Stimulated activated CD4-positive, alpha-beta T cell treated with anti-CD3 and anti-CD28 coated beads, Interleukin-15, amount 100 ng/mL, for 1 hour (primary cell): ENCODE measurements at regions not wholly inside any gene's neighbourhood (a gene's known extent, or its start where the extent isn't known, plus 50 kb on each side); places are given as distances from the start of the nearest gene placed in this dataset.
"Not testable (repeated sequence)": the region's sequence is repeated elsewhere in the genome, so short reads cannot be mapped to it uniquely, and the experiment has no call there.

Experiments used
- DNase-seq, 2 donors: peaks; one replicate each; pipeline ENCODE4 v3.0.0-alpha.2; 2020; ENCODE audit warnings: low read depth in 1 of 2, low spot score in 1 of 2

DNA sequence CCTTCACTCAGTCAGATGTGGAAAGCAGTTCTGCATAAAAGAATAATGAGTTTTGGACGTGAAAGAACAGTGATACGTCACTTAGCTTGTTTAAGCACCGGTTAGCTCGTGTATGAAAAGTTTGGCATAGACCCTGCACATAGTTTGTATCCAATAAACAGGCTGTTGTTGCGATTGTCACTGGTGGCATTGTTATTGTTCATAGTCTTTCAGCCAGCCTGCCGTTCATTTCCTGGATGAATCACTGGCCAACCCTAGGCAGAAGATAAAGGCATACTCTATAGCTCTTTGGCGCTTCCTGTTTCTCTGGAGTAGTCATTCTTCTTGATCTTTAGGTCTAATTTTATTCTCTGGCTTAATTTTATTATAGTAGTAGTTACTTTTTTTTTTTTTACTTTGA lies 57.8 kb upstream of the ANKRD30A start:
- no peak for DNase-seq

DNA sequence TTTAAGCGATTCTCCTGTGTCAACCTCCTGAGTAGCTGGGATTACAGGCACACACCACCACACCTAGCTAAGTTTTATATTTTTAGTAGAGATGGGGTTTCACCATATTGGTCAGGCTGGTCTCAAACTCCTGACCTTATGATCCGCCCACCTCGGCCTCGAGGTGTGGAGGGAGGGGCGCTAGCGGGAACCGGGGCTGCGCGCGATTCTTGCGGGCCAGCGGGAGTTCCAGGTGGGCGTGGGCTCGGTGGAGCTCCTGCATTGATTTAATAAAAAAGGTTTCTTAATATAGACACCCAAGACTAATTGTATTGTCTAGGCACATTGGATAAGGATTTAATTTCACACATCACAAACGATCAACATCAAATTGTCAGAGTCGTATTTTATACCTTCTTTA lies 63.1 kb upstream of the ANKRD30A start:
- not testable (repeated sequence) for DNase-seq

DNA sequence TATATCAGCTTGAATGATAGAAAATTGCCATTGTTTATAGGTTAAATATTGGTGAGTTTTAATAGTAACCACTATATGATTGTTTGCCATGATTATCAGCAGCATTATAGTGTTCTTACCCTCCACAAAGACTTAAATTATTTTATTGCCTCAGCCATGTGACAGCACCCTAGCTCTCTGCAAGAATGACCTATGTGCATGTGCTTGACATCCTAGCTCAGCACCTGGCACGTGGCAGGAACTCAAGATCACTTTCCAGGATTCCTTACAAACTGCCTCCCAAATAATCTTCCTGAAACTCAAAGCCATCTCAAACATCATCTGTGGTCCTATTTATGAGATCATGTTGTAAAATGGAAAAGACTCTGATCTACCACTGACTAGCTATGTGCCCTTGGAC lies 68.1 kb upstream of the ANKRD30A start:
- DNase-seq = no peak

DNA sequence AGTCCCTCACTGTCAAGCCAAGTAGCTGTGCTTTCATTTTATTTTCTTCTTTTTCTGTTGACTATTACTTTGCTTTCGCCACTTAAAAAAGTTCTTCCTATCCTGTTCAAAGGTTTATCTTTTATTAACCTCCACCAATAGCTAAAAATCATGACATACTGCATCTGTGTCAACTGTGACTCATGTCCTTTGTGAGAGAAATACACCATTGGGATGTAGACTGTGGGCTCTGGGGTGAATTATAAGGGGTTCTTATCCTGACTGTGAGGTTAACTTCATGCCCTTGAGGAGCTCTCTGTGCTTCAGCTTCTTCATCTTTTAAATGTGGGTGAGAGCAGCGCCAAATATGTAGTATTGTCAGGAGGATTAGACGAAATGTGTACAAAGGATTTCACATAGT lies 71.9 kb upstream of the ANKRD30A start:
- no peak for DNase-seq

DNA sequence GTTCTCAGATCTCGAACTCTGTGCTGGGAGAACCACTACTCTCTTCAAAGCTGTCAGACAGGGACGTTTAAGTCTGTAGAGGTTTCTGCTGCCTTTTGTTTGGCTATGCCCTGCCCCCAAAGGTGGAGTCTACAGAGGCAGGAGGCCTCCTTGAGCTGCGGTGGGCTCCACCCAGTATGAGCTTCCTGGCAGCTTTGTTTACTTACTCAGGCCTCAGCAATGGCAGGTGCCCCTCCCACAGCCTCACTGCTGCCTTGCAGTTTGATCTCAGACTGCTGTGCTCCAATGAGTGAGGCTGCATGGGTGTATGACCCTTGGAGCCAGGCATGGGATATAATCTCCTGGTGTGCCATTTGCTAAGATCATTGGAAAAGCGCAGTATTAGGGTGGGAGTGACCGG lies 75.4 kb upstream of the ANKRD30A start:
- DNase-seq = not testable (repeated sequence)

- DNase-seq = not testable (repeated sequence)
These were observed 81.1 kb upstream of the ANKRD30A start for GRCh38 chr10:37044319-37044718.

GRCh38 chr10:37035853-37036252 lies 89.5 kb upstream of the ANKRD30A start:
- DNase-seq = no peak

DNA sequence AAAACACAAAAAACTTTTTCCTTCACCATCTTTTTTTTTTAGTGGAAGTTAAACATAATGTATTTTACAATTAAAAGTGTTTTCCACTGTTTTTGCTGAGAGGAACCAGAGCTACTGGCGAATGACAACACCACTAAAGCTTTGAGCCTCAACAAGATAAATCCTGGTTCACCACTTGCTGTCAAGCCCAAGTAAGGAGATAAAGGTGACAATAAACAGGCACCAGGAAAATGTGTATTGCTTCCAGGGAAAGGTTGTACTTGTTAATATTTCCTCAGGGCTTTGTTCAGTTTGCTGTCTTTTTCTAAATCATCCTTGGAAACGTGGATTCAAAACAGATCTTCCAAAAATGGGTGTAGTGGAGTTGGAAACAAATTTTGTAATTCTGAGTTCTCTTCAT lies 109.9 kb upstream of the ANKRD30A start:
- no peak for DNase-seq

GRCh38 chr10:37010741-37011140 lies 114.7 kb upstream of the ANKRD30A start:
- DNase-seq = no peak

DNA sequence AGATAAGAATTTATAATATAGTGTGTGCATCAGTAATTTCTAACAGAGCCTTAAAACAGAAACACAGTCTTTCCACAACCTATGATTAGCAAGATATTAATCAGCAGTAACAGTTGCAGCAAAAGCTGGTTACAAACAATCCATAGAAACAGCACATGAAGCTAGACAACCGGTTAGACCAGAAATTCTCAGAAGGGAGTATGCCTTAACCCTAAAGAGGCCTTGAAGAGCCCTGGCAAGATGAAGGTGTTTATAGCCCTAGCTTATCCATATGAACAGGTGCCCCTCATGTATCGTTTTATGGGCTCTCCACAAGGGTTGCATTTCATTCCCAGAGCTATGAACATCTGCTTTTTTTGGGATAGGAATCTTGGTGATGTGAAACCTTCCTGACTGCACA lies 117.1 kb upstream of the ANKRD30A start:
- DNase-seq = not testable (repeated sequence)

DNA sequence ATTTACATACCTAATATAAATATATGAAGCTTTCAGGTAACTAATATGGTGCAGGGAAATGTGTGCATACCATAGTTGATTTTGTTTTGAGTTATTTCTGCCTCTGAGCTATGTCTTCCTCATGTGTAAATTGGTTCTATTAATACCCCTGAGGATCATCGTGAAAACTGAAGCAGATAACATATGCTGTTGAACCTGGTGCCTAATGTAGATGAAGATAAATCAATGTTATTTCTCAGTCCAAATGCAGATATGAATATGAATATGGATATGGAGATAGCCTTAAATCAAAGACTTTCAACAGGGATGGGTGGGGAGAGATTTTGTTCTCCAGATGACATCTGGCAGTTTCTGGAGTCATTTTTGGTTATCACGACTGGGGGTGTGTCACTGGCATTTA lies 122.3 kb upstream of the ANKRD30A start:
- DNase-seq = no peak

- not testable (repeated sequence) for DNase-seq
These were observed 129.6 kb upstream of the ANKRD30A start for GRCh38 chr10:36995806-36996205.

GRCh38 chr10:36994886-36995285 lies 130.5 kb upstream of the ANKRD30A start:
- no peak for DNase-seq

GRCh38 chr10:36989233-36989632 lies 136.2 kb upstream of the ANKRD30A start:
- no peak for DNase-seq

- no peak for DNase-seq
These were observed 178.8 kb upstream of the ANKRD30A start for GRCh38 chr10:36946598-36946997.

GRCh38 chr10:36943544-36943943 lies 181.9 kb upstream of the ANKRD30A start:
- no peak for DNase-seq

GRCh38 chr10:36942616-36943015 lies 182.8 kb upstream of the ANKRD30A start:
- no peak for DNase-seq

DNA sequence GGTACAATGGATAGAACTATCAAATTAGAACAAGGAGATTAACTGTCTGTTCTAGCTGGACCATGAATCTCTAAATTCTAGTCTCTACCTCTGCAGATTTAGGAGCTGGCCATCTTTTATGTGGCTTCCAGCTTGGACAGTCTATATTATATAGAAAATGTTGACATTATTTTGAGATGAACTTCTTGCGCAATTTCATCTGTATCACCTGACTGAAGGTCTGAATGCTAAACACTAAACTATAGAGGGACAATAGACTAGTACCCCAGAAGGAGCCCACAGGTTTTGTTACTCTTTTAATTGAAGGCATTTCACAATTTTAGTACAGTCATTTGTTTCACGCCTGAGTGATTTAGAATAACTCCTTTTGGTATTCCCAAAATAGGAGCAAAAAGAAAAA lies 222.4 kb upstream of the ANKRD30A start:
- DNase-seq = no peak

DNA sequence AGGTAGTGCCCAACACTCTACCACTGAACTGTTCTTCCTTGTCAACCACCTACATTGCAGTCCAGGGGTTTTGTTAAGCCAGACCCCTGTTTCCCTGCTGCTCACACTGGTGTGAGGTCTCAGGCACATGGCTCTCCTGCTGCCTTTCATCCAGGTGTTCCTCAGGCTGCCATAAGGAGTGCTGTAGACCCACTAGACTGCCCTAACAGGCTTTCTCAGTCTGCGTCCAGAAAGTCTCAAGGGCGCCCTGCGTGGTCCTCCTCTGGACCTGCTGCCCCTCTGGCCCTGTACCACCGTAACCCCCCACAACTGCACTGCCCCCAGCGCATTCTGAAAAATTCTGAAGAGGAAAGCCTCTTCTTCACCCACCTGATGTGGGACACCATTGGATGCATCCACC lies 225.7 kb upstream of the ANKRD30A start:
- DNase-seq = no peak

DNA sequence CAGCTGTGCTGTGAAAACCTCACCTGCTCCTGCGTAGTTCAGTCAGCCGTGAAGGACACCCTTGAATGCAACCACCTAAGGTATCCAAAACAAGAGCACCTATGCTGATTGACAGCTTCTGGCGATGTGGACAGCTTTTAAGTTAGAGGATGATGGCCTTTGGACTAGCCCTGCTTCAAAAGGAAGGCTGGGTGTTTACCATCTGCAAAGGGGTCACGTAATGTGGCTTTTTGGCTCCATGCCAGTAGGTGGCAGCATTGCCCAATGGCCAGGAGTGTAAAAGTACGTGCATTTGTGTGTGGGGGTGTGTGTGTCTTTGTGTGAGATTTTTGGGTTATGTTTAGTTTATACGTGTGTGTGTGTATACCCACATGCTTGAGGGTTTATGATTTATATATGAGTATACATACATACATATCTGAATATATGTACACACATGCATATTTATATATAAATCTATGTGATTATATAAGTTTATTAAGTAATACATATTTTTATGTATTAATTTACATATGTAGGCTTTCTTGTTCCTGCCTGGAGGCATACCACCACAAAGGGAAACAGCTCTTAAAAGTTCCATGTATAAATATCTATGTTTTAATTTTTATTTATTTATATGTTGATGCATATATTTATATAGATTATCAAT lies 236.3 kb upstream of the ANKRD30A start:
- DNase-seq = peak in 1 of 2 donors; percentile 12

DNA sequence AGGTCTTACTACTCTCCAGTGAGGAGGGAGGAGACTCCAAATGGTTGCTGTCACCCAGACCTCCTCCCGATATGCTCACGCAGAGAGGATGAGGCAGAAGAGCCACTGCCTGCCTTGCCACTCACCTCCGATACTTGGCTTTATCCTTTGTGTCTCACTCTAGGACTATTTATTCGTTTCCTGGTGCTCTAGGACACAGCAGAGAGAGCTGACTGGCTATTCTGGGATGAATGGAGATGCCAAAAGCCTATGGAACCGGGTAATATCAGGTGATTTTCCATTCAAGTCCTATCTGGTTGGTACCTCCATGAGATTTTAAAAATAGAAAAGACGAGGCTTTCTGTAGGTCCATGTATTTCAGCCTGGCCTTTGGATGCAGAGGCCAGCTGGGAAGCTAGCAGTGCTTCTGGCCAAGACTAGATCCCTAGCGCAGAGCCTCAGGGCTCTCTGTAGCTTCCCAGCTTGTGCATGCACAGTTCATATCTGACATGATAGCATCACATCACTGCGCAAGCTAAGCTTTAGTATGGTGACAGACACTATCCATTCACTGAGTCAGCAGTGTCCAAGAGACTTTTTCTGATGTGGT lies 239.0 kb upstream of the ANKRD30A start:
- DNase-seq = no peak

DNA sequence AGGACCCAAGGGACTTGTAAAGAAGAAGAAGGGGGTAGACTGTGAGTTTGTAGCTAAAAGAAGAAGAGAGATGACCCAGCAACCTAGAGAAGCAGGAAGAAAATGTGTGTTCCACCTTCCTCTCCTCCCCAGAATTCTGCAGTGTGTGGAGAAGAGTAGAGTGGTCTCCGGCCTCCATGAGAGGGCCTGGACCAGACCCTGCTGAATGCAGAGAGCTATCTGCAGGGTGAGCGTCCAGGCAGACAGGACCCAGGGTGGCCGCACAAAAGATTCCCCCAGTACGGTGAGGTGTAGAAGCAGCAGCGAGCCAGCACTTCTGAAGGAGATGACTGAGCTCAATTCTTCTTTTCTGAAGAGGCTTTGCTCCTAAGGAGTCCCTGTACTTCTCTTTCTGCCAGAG lies 239.7 kb upstream of the ANKRD30A start:
- DNase-seq = no peak

- DNase-seq = no peak
These were observed 242.6 kb upstream of the ANKRD30A start for GRCh38 chr10:36882781-36883180.
